ENCODE measurements at regions not wholly inside any gene's neighbourhood (a gene's known extent, or its start where the extent isn't known, plus 50 kb on each side); places are given as distances from the start of the nearest gene placed in this dataset.

GRCh38 chr19:30168760-30169159 lies 203.4 kb upstream of the ZNF536 start:
- Mint-ChIP-seq H3K36me3 (no peaks in the 10 kb centered on the region), H3K27ac (no peak overlapping the region), H3K4me1 (no peaks in the 10 kb centered on the region), H3K4me3 (no peak overlapping the region), H3K27me3 (ENCODE audit: low read depth in 2 of 2) (no peaks in the 10 kb centered on the region), H3K9me3 (no peaks in the 10 kb centered on the region)
- Histone ChIP-seq H3K4me1 (ENCODE audit: control insufficient read depth, insufficient read depth, low read length) (no peaks in the 10 kb centered on the region), H3K27me3 (ENCODE audit: control insufficient read depth, insufficient read depth, low read length) (no peaks in the 10 kb centered on the region), H3K27ac (ENCODE audit: low read length) (no peak overlapping the region), H3K4me3 (ENCODE audit: low read length) (no peak overlapping the region), H3K9me3 (ENCODE audit: control insufficient read depth, insufficient read depth, low read length) (no peaks in the 10 kb centered on the region), H3K36me3 (ENCODE audit: control insufficient read depth, insufficient read depth, low read length) (no peaks in the 10 kb centered on the region)
- ATAC-seq (no peak), DNase-seq (no peak)
- intact Hi-C loops (cut with micrococcal nuclease) = no loop called here
- WGBS (ENCODE audit: insufficient coverage) = 79% methylated on average over 5 of the region's 5 CpGs
- TF ChIP-seq, protein P1, sequence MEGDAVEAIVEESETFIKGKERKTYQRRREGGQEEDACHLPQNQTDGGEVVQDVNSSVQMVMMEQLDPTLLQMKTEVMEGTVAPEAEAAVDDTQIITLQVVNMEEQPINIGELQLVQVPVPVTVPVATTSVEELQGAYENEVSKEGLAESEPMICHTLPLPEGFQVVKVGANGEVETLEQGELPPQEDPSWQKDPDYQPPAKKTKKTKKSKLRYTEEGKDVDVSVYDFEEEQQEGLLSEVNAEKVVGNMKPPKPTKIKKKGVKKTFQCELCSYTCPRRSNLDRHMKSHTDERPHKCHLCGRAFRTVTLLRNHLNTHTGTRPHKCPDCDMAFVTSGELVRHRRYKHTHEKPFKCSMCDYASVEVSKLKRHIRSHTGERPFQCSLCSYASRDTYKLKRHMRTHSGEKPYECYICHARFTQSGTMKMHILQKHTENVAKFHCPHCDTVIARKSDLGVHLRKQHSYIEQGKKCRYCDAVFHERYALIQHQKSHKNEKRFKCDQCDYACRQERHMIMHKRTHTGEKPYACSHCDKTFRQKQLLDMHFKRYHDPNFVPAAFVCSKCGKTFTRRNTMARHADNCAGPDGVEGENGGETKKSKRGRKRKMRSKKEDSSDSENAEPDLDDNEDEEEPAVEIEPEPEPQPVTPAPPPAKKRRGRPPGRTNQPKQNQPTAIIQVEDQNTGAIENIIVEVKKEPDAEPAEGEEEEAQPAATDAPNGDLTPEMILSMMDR (IDR thresholded peaks at IDR 0.05) = no peak

- TF ChIP-seq, protein P1 (IDR thresholded peaks at IDR 0.05) = no peak
- H3K9me3 ChIP-seq (ENCODE audit: control insufficient read depth, insufficient read depth, low read length) = no peaks in the 10 kb centered on the region
- no peaks in the 10 kb centered on the region for H3K4me1 Mint-ChIP-seq
- no peak overlapping the region for H3K27ac Mint-ChIP-seq
- H3K4me3 ChIP-seq (ENCODE audit: low read length) = no peak overlapping the region
- H3K27me3 ChIP-seq (ENCODE audit: control insufficient read depth, insufficient read depth, low read length) = no peaks in the 10 kb centered on the region
- H3K4me1 ChIP-seq (ENCODE audit: control insufficient read depth, insufficient read depth, low read length) = no peaks in the 10 kb centered on the region
- no peak overlapping the region for H3K4me3 Mint-ChIP-seq
- ATAC-seq (no peak), DNase-seq (no peak)
- H3K36me3 ChIP-seq (ENCODE audit: control insufficient read depth, insufficient read depth, low read length) = no peaks in the 10 kb centered on the region
- WGBS (ENCODE audit: insufficient coverage) = 76% methylated on average over 9 of the region's 9 CpGs
- intact Hi-C loops (cut with micrococcal nuclease) = no loop called here
- H3K27me3 Mint-ChIP-seq (ENCODE audit: low read depth in 2 of 2) = no peaks in the 10 kb centered on the region
- H3K27ac ChIP-seq (ENCODE audit: low read length) = no peak overlapping the region
- H3K36me3 Mint-ChIP-seq = no peaks in the 10 kb centered on the region
- no peaks in the 10 kb centered on the region for H3K9me3 Mint-ChIP-seq
Measured at GRCh38 chr19:30169196-30169900, 202.8 kb upstream of the ZNF536 start.

DNA sequence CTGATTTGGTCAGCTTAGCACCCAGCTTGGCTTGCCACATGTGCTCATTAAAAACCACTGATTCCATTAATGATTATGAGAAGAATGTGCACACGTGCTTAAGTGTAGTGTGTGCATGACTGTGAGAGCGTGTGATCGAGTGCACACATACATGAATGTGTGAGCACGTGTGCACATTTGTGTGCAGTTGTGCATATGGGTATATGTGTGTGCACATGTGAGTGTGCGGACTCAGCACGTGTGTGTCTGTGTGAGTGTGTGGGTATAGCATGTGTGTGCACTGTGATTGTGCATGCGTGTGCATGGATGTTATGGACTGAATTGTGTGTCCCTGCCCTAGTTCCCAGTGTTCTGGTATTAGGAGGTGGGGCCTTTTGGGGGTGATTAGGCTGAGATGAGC lies 202.1 kb upstream of the ZNF536 start:
- intact Hi-C loops (cut with micrococcal nuclease) = no loop called here
- H3K27me3 Mint-ChIP-seq (ENCODE audit: low read depth in 2 of 2) = no peaks in the 10 kb centered on the region
- H3K9me3 ChIP-seq (ENCODE audit: control insufficient read depth, insufficient read depth, low read length) = no peaks in the 10 kb centered on the region
- TF ChIP-seq, protein P1 (IDR thresholded peaks at IDR 0.05) = no peak
- H3K9me3 Mint-ChIP-seq = no peaks in the 10 kb centered on the region
- ATAC-seq (no peak), DNase-seq (no peak)
- no peaks in the 10 kb centered on the region for H3K36me3 ChIP-seq (ENCODE audit: control insufficient read depth, insufficient read depth, low read length)
- no peaks in the 10 kb centered on the region for H3K4me1 ChIP-seq (ENCODE audit: control insufficient read depth, insufficient read depth, low read length)
- WGBS (ENCODE audit: insufficient coverage) = 95% methylated on average over 7 of the region's 7 CpGs
- no peaks in the 10 kb centered on the region for H3K27me3 ChIP-seq (ENCODE audit: control insufficient read depth, insufficient read depth, low read length)
- H3K4me1 Mint-ChIP-seq = no peaks in the 10 kb centered on the region
- H3K27ac ChIP-seq (ENCODE audit: low read length) = no peak overlapping the region
- no peaks in the 10 kb centered on the region for H3K36me3 Mint-ChIP-seq
- no peak overlapping the region for H3K4me3 ChIP-seq (ENCODE audit: low read length)
- H3K27ac Mint-ChIP-seq = no peak overlapping the region
- no peak overlapping the region for H3K4me3 Mint-ChIP-seq
